ENCODE measurements at regions not wholly inside any gene's neighbourhood (a gene's known extent, or its start where the extent isn't known, plus 50 kb on each side); places are given as distances from the start of the nearest gene placed in this dataset.

GRCh38 chr6:155587817-155588216 lies 132.2 kb upstream of the NOX3 start:
- TF ChIP-seq CTCF (IDR thresholded peaks at IDR 0.05; ENCODE audit: low read length) (no peak), EZH2 (optimal IDR thresholded peaks at IDR 0.05; ENCODE audit: low read depth, low read length) (no peak), EZH2phosphoT487 (IDR thresholded peaks at IDR 0.05; ENCODE audit: low read length) (no peak)
